Vagina (tissue), 2 donors: ENCODE measurements at regions not wholly inside any gene's neighbourhood (a gene's known extent, or its start where the extent isn't known, plus 50 kb on each side); places are given as distances from the start of the nearest gene placed in this dataset.

ENCODE experiments used
- DNase-seq, 2 donors: peaks; one replicate each; pipeline ENCODE4 v3.0.0-alpha.2; 2017; ENCODE audit errors: extremely low spot score in 2 of 2
- H3K27ac ChIP-seq: fragments of 200-600 bp; sonication (generic); one replicate; pipeline ENCODE4 v1.5.1; 2019
- H3K27me3 ChIP-seq: fragments of 200-600 bp; sonication (generic); one replicate; pipeline ENCODE4 v1.5.1; 2019
- H3K36me3 ChIP-seq, 2 donors: fragments of 200-600 bp; sonication (generic); one replicate each; pipeline ENCODE4 v1.5.1; 2017 to 2019
- H3K4me1 ChIP-seq: fragments of 200-600 bp; sonication (generic); one replicate; pipeline ENCODE4 v1.5.1; 2019
- H3K4me3 ChIP-seq, 2 donors: fragments of 200-600 bp; sonication (generic); 1 replicate in 1 of 2; 2 replicates in 1 of 2; pipeline ENCODE4 v1.5.1; 2016 to 2019
- H3K9me3 ChIP-seq: fragments of 200-600 bp; sonication (generic); one replicate; pipeline ENCODE4 v1.5.1; 2019
- POLR2A ChIP-seq, 2 donors: fragments of 450-650 bp; IDR thresholded peaks; one replicate each; pipeline ENCODE4 v1.6.1; 2017; ENCODE audit warnings: antibody characterized with exemption in 2 of 2, mild to moderate bottlenecking in 2 of 2, moderate library complexity in 2 of 2
- POLR2AphosphoS5 ChIP-seq, 2 donors: sonication (generic); formaldehyde crosslinking; IDR thresholded peaks; one replicate each; pipeline ENCODE4 v1.9.0; 2017; ENCODE audit warnings: antibody characterized with exemption in 2 of 2, mild to moderate bottlenecking in 2 of 2, low read depth in 1 of 2; ENCODE audit not compliant: insufficient read depth in 1 of 2
- intact Hi-C: fragments of 100-400 bp; cut with DNase I; formaldehyde crosslinking; loops from one replicate; pipeline ENCODE4 v1.15.1; 2023
- TF ChIP-seq, protein P1 (sequence below), 3 experiments: fragments of 450-650 bp in 2 of 3; fragments of 200-600 bp in 1 of 3; sonication (generic) in 1 of 3; IDR thresholded peaks; one replicate each; pipeline ENCODE4 v1.5.1; 2017 to 2019; ENCODE audit warnings: antibody characterized with exemption in 3 of 3, mild to moderate bottlenecking in 2 of 3, moderate library complexity in 2 of 3

- Histone ChIP-seq H3K36me3 (no peaks in the 10 kb centered on the region), H3K4me3 (no peak overlapping the region), H3K27me3 (no peaks in the 10 kb centered on the region), H3K4me1 (no peaks in the 10 kb centered on the region), H3K9me3 (no peaks in the 10 kb centered on the region), H3K27ac (no peak overlapping the region)
- no peak for DNase-seq
- intact Hi-C loops = no loop called here
- TF ChIP-seq POLR2A (IDR thresholded peaks at IDR 0.05) (no peak), POLR2AphosphoS5 (IDR thresholded peaks at IDR 0.05; ENCODE audit: insufficient read depth in 1 of 2, low read depth in 1 of 2) (no peak)
- TF ChIP-seq, protein P1, sequence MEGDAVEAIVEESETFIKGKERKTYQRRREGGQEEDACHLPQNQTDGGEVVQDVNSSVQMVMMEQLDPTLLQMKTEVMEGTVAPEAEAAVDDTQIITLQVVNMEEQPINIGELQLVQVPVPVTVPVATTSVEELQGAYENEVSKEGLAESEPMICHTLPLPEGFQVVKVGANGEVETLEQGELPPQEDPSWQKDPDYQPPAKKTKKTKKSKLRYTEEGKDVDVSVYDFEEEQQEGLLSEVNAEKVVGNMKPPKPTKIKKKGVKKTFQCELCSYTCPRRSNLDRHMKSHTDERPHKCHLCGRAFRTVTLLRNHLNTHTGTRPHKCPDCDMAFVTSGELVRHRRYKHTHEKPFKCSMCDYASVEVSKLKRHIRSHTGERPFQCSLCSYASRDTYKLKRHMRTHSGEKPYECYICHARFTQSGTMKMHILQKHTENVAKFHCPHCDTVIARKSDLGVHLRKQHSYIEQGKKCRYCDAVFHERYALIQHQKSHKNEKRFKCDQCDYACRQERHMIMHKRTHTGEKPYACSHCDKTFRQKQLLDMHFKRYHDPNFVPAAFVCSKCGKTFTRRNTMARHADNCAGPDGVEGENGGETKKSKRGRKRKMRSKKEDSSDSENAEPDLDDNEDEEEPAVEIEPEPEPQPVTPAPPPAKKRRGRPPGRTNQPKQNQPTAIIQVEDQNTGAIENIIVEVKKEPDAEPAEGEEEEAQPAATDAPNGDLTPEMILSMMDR (IDR thresholded peaks at IDR 0.05) = no peak
These were observed 96.1 kb upstream of the CDK6 start for GRCh38 chr7:92932450-92932849.

DNA sequence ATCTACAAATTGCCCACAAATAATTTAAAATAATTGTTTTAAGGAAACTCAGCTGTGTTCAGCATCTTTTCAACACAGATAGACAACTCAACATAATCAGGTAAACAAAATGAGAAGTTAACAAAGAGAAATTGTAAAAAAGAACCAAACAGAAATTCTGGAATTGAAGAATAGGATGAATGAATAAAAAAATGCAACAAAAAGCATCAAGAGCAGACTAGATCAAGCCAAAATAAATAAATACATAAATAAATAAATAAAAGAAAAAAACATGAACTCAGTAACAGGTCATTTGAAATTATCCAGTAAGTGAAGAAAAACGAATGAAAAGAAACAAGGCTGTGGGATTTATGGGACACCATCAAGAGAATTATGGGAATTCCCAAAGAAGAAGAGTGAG is 94.0 kb upstream of the CDK6 start:
- no peaks in the 10 kb centered on the region for H3K36me3 ChIP-seq
- H3K27me3 ChIP-seq = no peaks in the 10 kb centered on the region
- no peaks in the 10 kb centered on the region for H3K4me1 ChIP-seq
- intact Hi-C loops = no loop called here
- no peak overlapping the region for H3K4me3 ChIP-seq
- DNase-seq = no peak
- TF ChIP-seq, protein P1 (IDR thresholded peaks at IDR 0.05) = no peak
- TF ChIP-seq POLR2AphosphoS5 (IDR thresholded peaks at IDR 0.05; ENCODE audit: insufficient read depth in 1 of 2, low read depth in 1 of 2) = no peak
- TF ChIP-seq POLR2A (IDR thresholded peaks at IDR 0.05) = no peak
- H3K27ac ChIP-seq = no peak overlapping the region
- H3K9me3 ChIP-seq = no peaks in the 10 kb centered on the region

DNA sequence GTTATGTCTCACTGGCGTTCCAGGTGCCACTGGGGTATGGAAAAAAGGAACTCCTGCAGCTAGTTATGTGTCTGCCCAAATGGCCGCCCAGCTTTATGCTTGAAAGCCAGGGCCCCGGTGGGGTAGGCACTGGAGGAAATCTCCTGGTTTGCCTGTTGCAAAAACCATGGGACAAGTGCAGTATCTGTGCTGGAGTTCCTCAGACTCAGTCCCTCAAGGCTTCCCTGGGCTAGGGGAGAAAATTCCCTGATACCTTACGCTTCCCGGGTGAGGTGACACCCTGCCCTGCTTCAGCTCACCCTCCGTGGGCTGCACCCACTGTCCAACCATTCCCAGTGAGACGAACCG is 90.3 kb upstream of the CDK6 start:
- no peak for DNase-seq
- TF ChIP-seq POLR2A (IDR thresholded peaks at IDR 0.05) = no peak
- TF ChIP-seq, protein P1 (IDR thresholded peaks at IDR 0.05) = no peak
- TF ChIP-seq POLR2AphosphoS5 (IDR thresholded peaks at IDR 0.05; ENCODE audit: insufficient read depth in 1 of 2, low read depth in 1 of 2) = no peak
- H3K4me1 ChIP-seq = no peaks in the 10 kb centered on the region
- no peaks in the 10 kb centered on the region for H3K36me3 ChIP-seq
- intact Hi-C loops = no loop called here
- H3K27ac ChIP-seq = no peak overlapping the region
- H3K27me3 ChIP-seq = no peaks in the 10 kb centered on the region
- no peak overlapping the region for H3K4me3 ChIP-seq
- H3K9me3 ChIP-seq = no peaks in the 10 kb centered on the region

- H3K27me3 ChIP-seq = no peaks in the 10 kb centered on the region
- no peak for TF ChIP-seq POLR2AphosphoS5 (IDR thresholded peaks at IDR 0.05; ENCODE audit: insufficient read depth in 1 of 2, low read depth in 1 of 2)
- no peak for TF ChIP-seq POLR2A (IDR thresholded peaks at IDR 0.05)
- TF ChIP-seq, protein P1 (IDR thresholded peaks at IDR 0.05) = no peak
- H3K9me3 ChIP-seq = no peaks in the 10 kb centered on the region
- intact Hi-C loops = no loop called here
- H3K4me1 ChIP-seq = no peaks in the 10 kb centered on the region
- H3K36me3 ChIP-seq = no peaks in the 10 kb centered on the region
- H3K27ac ChIP-seq = no peak overlapping the region
- no peak overlapping the region for H3K4me3 ChIP-seq
- DNase-seq = no peak
These were observed 89.7 kb upstream of the CDK6 start for GRCh38 chr7:92925876-92926696.

DNA sequence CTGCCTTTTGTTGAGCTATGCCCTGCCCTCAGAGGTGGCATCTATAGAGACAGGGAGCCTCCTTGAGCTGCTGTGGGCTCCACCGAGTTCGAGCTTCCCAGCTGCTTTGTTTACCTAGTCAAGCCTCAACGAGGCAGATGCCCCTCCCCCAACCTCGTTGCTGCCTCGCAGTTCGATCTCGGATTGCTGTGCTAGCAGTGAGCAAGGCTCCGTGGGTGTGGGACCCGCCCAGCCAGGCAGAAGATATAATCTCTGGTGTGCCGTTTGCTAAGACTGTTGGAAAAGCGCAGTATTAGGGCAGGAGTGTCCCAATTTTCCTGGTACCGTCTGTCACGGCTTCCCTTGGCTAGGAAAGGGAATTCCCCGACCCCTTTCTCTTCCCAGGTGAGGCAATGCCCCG is 88.4 kb upstream of the CDK6 start:
- no peak for TF ChIP-seq POLR2AphosphoS5 (IDR thresholded peaks at IDR 0.05; ENCODE audit: insufficient read depth in 1 of 2, low read depth in 1 of 2)
- TF ChIP-seq, protein P1 (IDR thresholded peaks at IDR 0.05) = no peak
- no peak for TF ChIP-seq POLR2A (IDR thresholded peaks at IDR 0.05)
- H3K9me3 ChIP-seq = no peaks in the 10 kb centered on the region
- no peak overlapping the region for H3K27ac ChIP-seq
- H3K36me3 ChIP-seq = no peaks in the 10 kb centered on the region
- H3K27me3 ChIP-seq = no peaks in the 10 kb centered on the region
- DNase-seq = no peak
- intact Hi-C loops = no loop called here
- H3K4me3 ChIP-seq = no peak overlapping the region
- H3K4me1 ChIP-seq = no peaks in the 10 kb centered on the region
